Stomach (tissue), 8 donors: ENCODE measurements at regions not wholly inside any gene's neighbourhood (a gene's known extent, or its start where the extent isn't known, plus 50 kb on each side); places are given as distances from the start of the nearest gene placed in this dataset.

Source experiments
- DNase-seq, 2 donors: peaks; one replicate each; pipeline versions ENCODE4 v3.0.0 to v3.0.0-alpha.2; 2013 to 2019
- H3K27ac ChIP-seq, 5 donors: fragments of 200-600 bp in 4 of 5; sonication (generic) in 4 of 5; one replicate each; pipeline ENCODE4 v1.5.1; 2013 to 2019; ENCODE audit warnings: mild to moderate bottlenecking in 1 of 5, moderate library complexity in 1 of 5
- H3K27me3 ChIP-seq, 3 donors: fragments of 200-600 bp; sonication (generic); one replicate each; pipeline ENCODE4 v1.5.1; 2017 to 2019; ENCODE audit warnings: mixed run types in 1 of 3
- H3K36me3 ChIP-seq, 4 donors: fragments of 200-600 bp; sonication (generic); 1 replicate in 3 of 4; 2 replicates in 1 of 4; pipeline ENCODE4 v1.5.1; 2016 to 2019
- H3K4me1 ChIP-seq, 4 donors: fragments of 200-600 bp; sonication (generic); one replicate each; pipeline ENCODE4 v1.5.1; 2016 to 2019
- H3K4me3 ChIP-seq, 4 donors: fragments of 200-600 bp; sonication (generic) in 3 of 4; one replicate each; pipeline ENCODE4 v1.5.1; 2016 to 2019; ENCODE audit warnings: mild to moderate bottlenecking in 1 of 4
- H3K9me3 ChIP-seq, 4 donors: fragments of 200-600 bp; sonication (generic); one replicate each; pipeline ENCODE4 v1.5.1; 2016 to 2019
- EP300 ChIP-seq: sonication (generic); formaldehyde crosslinking; IDR thresholded peaks from one replicate; pipeline ENCODE4 v1.6.1; 2017; ENCODE audit warnings: antibody characterized with exemption
- POLR2A ChIP-seq, 4 donors: fragments of 450-650 bp; IDR thresholded peaks; one replicate each; pipeline ENCODE4 v1.6.1; 2016; ENCODE audit warnings: antibody characterized with exemption in 4 of 4, control low read depth in 2 of 4, mild to moderate bottlenecking in 1 of 4, moderate library complexity in 1 of 4
- POLR2AphosphoS5 ChIP-seq, 3 donors: sonication (generic); formaldehyde crosslinking; IDR thresholded peaks; one replicate each; pipeline ENCODE4 v1.6.1; 2016; ENCODE audit warnings: antibody characterized with exemption in 3 of 3
- WGBS, 5 donors: extraction: QIAGEN DNeasy Blood & Tissue Kit in 3 of 5; methylation state at CpG; one replicate each; pipeline versions ENCODE4 v1.1.5 to v1.1.7; 2013 to 2018; 5-methylcytosine and 5-hydroxymethylcytosine counted together
- intact Hi-C: fragments of 100-400 bp; cut with DNase I; formaldehyde crosslinking; loops from one replicate; pipeline ENCODE4 v1.15.1; 2023; ENCODE audit warnings: low total_unique reads
- TF ChIP-seq, protein P1 (sequence below), 7 experiments: fragments of 450-650 bp in 4 of 7; fragments of 200-600 bp in 3 of 7; sonication (generic) in 3 of 7; IDR thresholded peaks; one replicate each; pipeline ENCODE4 v1.5.1; 2016 to 2019; ENCODE audit warnings: antibody characterized with exemption in 7 of 7, control low read depth in 2 of 7, mild to moderate bottlenecking in 1 of 7
- donor health status: healthy with polysubstance abuse.
- donor health status: Bipolar disorder and iron deficiency.
- donor health status: healthy.

DNA sequence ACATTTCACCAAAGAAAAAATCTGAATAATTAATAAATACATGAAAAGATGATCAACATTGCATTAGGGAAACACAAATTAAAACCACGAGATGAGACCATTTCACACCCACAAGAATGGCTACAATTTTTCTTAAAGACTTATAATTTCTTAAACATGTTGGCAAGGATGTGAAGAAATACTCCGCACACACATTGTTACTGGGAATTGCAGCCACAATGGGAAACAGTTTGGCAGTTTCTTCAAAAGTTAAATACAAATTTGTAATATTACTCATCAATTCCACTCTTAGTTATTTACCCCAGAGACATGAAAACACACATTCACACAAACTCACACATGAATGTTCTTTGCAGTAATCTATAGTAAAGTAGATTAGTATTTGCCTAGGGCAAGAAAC is 363.3 kb upstream of the SMIM21 start:
- 79 to 85% (median 81%) methylated on average over 2 of the region's 2 CpGs for WGBS, 5 donors
- no peaks in the 10 kb centered on the region for H3K27me3 ChIP-seq

GRCh38 chr18:75790111-75790510 is 362.6 kb upstream of the SMIM21 start:
- Histone ChIP-seq H3K36me3 (no peaks in the 10 kb centered on the region), H3K4me1 (no peaks in the 10 kb centered on the region), H3K9me3 (peaks cover 0 to 4% (median 2%) of the 10 kb centered on the region in 4 donors), H3K27ac (no peak overlapping the region), H3K4me3 (no peak overlapping the region), H3K27me3 (no peaks in the 10 kb centered on the region)
- no peak for DNase-seq
- no peak for TF ChIP-seq POLR2A (IDR thresholded peaks at IDR 0.05)
- TF ChIP-seq POLR2AphosphoS5 (IDR thresholded peaks at IDR 0.05): no peak
- 81 to 96% (median 90%) methylated on average over 2 of the region's 2 CpGs for WGBS, 5 donors
- intact Hi-C loops: no loop called here

More for the DNA sequence above, 363.3 kb upstream of the SMIM21 start:
- TF ChIP-seq POLR2A (IDR thresholded peaks at IDR 0.05): no peak
- TF ChIP-seq, protein P1, sequence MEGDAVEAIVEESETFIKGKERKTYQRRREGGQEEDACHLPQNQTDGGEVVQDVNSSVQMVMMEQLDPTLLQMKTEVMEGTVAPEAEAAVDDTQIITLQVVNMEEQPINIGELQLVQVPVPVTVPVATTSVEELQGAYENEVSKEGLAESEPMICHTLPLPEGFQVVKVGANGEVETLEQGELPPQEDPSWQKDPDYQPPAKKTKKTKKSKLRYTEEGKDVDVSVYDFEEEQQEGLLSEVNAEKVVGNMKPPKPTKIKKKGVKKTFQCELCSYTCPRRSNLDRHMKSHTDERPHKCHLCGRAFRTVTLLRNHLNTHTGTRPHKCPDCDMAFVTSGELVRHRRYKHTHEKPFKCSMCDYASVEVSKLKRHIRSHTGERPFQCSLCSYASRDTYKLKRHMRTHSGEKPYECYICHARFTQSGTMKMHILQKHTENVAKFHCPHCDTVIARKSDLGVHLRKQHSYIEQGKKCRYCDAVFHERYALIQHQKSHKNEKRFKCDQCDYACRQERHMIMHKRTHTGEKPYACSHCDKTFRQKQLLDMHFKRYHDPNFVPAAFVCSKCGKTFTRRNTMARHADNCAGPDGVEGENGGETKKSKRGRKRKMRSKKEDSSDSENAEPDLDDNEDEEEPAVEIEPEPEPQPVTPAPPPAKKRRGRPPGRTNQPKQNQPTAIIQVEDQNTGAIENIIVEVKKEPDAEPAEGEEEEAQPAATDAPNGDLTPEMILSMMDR (IDR thresholded peaks at IDR 0.05): no peak
- no peak for TF ChIP-seq EP300
- no peak for TF ChIP-seq POLR2AphosphoS5 (IDR thresholded peaks at IDR 0.05)
- no peak overlapping the region for H3K27ac ChIP-seq
- H3K9me3 ChIP-seq: peaks cover 0 to 4% (median 2%) of the 10 kb centered on the region in 4 donors
- no peaks in the 10 kb centered on the region for H3K36me3 ChIP-seq
- H3K4me3 ChIP-seq: no peak overlapping the region
- intact Hi-C loops: no loop called here
- no peaks in the 10 kb centered on the region for H3K4me1 ChIP-seq
- DNase-seq: no peak

DNA sequence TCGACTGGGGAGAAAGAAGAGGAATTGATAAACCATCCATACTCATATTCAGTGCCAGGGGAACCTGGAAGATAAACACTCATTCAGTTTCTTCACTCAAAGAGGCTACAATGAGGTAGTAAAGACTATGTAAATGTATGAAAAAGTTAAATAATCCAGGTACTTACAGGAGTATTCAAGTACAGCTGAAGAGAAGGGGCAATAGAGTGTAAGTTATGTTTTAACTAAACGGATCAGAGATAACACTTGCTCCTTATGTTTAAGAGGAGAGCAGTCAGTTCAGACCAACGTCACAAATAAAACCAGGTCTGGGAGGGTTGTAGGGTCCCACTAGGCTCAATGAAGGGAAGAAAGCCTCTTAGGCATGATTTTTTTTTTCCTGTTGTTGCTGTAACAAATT is 358.3 kb upstream of the SMIM21 start:
- TF ChIP-seq POLR2AphosphoS5 (IDR thresholded peaks at IDR 0.05) (no peak), EP300 (no peak), POLR2A (IDR thresholded peaks at IDR 0.05) (no peak)
- TF ChIP-seq, protein P1 (IDR thresholded peaks at IDR 0.05): no peak
- intact Hi-C loops: no loop called here
- Histone ChIP-seq H3K27ac (no peak overlapping the region), H3K4me3 (no peak overlapping the region), H3K36me3 (no peaks in the 10 kb centered on the region), H3K4me1 (no peaks in the 10 kb centered on the region), H3K9me3 (no peaks in the 10 kb centered on the region), H3K27me3 (peaks cover 0 to 17% (median 0%) of the 10 kb centered on the region in 3 donors)
- DNase-seq: no peak
- WGBS, 5 donors: 43 to 64% (median 50%) methylated on average over 3 of the region's 3 CpGs

GRCh38 chr18:75785206-75785605 is 357.7 kb upstream of the SMIM21 start:
- DNase-seq: no peak
- TF ChIP-seq POLR2A (IDR thresholded peaks at IDR 0.05): no peak
- no peak for TF ChIP-seq EP300
- TF ChIP-seq, protein P1 (IDR thresholded peaks at IDR 0.05): no peak
- no peak for TF ChIP-seq POLR2AphosphoS5 (IDR thresholded peaks at IDR 0.05)
- Histone ChIP-seq H3K9me3 (no peaks in the 10 kb centered on the region), H3K4me1 (no peaks in the 10 kb centered on the region), H3K4me3 (no peak overlapping the region), H3K27ac (no peak overlapping the region), H3K36me3 (no peaks in the 10 kb centered on the region), H3K27me3 (peaks cover 0 to 17% (median 0%) of the 10 kb centered on the region in 3 donors)
- intact Hi-C loops: no loop called here
- WGBS, 5 donors: 77 to 94% (median 88%) methylated on average over 2 of the region's 2 CpGs

DNA sequence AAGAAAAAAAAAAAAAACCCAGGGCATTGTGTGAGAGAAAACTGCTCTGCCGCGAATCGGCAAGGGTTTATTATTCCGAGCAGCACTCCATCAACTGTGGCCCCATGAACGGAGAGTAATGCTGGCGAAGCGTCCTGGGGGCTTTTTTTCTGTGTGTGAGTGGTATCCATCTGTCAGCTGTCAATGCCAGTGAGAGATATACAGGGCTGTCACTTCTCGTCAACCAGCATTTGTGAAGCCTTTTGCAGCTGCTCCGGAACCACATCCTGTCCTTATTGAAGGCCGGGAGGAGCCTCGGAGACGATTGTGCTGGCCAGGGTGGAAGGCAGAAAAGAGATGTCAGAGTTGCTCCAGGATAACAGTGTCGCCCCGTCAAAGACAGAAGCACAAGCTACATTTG is 356.9 kb upstream of the SMIM21 start:
- Histone ChIP-seq H3K36me3 (no peaks in the 10 kb centered on the region), H3K4me1 (no peaks in the 10 kb centered on the region), H3K9me3 (no peaks in the 10 kb centered on the region), H3K4me3 (no peak overlapping the region), H3K27ac (no peak overlapping the region), H3K27me3 (peaks cover 0 to 17% (median 0%) of the 10 kb centered on the region in 3 donors)
- WGBS, 5 donors: 30 to 62% (median 55%) methylated on average over 14 of the region's 14 CpGs
- TF ChIP-seq, protein P1 (IDR thresholded peaks at IDR 0.05): no peak
- no peak for TF ChIP-seq POLR2AphosphoS5 (IDR thresholded peaks at IDR 0.05)
- TF ChIP-seq POLR2A (IDR thresholded peaks at IDR 0.05): no peak
- peak in 1 of 2 donors; percentile 29 for DNase-seq
- intact Hi-C loops: no loop called here
